PC-3 (cell line): ENCODE measurements at regions not wholly inside any gene's neighbourhood (a gene's known extent, or its start where the extent isn't known, plus 50 kb on each side); places are given as distances from the start of the nearest gene placed in this dataset.

Experiments used
- CTCF ChIP-seq: fragments of 300-600 bp; sonication (generic); conservative IDR thresholded peaks from 2 replicates; pipeline ENCODE4 v1.5.1; 2017; ENCODE audit warnings: antibody characterized with exemption, low read depth, mild to moderate bottlenecking, low read length
- EZH2 ChIP-seq: fragments of 300-600 bp; sonication (generic); IDR thresholded peaks from one replicate; pipeline ENCODE4 v1.6.1; 2017; ENCODE audit warnings: antibody characterized with exemption, mild to moderate bottlenecking, low read length; ENCODE audit not compliant: unreplicated experiment

DNA sequence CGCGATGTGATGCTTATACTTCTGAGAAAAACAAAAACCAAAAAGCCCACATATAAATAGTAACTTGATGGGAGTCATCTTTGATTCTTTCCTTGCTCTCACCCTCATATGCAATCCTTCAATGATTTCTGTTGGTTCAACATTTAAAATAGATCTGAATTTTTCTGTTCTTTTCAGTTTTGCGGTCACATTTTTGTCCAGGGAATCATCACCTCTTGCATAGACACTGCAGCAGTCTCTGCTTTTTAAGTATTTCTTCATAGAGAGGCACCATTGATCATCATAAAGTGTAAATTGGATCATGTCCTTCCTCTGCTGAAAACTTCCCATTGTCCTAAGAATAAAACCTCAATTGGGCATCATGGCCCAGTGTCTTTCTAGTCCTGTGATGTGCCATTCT, 81.1 kb upstream of the SLC4A4 start:
- TF ChIP-seq CTCF (no peak), EZH2 (no peak)
